Stimulated activated effector memory CD8-positive, alpha-beta T cell treated with anti-CD3 and anti-CD28 coated beads, Interleukin-12 subunit alpha, Interleukin-12 subunit beta, amount 100 ng/mL, for 72 hours (primary cell): ENCODE measurements at regions not wholly inside any gene's neighbourhood (a gene's known extent, or its start where the extent isn't known, plus 50 kb on each side); places are given as distances from the start of the nearest gene placed in this dataset.

ENCODE experiments used
- ATAC-seq: fragments of 150-1000 bp; cut with Tn5 transposase; 2 replicates; pipeline ENCODE4 v1.10.0; 2021
- DNase-seq, 2 donors: peaks; one replicate each; pipeline ENCODE4 v3.0.0; 2021 to 2022; ENCODE audit warnings: low spot score in 2 of 2
- H3K27ac Mint-ChIP-seq: one replicate; pipeline ENCODE4 v1.8.0; 2022; ENCODE audit warnings: mild to moderate bottlenecking, mixed read lengths
- H3K36me3 Mint-ChIP-seq: one replicate; pipeline ENCODE4 v1.8.0; 2022; ENCODE audit warnings: mild to moderate bottlenecking, mixed read lengths
- H3K4me1 Mint-ChIP-seq: one replicate; pipeline ENCODE4 v1.8.0; 2022; ENCODE audit warnings: mixed read lengths
- H3K4me3 Mint-ChIP-seq: one replicate; pipeline ENCODE4 v1.8.0; 2022; ENCODE audit warnings: mild to moderate bottlenecking, mixed read lengths
- H3K9me3 Mint-ChIP-seq: one replicate; pipeline ENCODE4 v1.8.0; 2022; ENCODE audit warnings: mixed read lengths

GRCh38 chrX:10893366-10893765 lies 217.8 kb upstream of the HCCS start:
- no peaks in the 10 kb centered on the region for H3K4me1 Mint-ChIP-seq
- DNase-seq (no peak), ATAC-seq (no peak)
- no peaks in the 10 kb centered on the region for H3K9me3 Mint-ChIP-seq
- no peak overlapping the region for H3K4me3 Mint-ChIP-seq
- H3K27ac Mint-ChIP-seq, result no peak overlapping the region
- H3K36me3 Mint-ChIP-seq, result no peaks in the 10 kb centered on the region

- no peaks in the 10 kb centered on the region for H3K4me1 Mint-ChIP-seq
Measured at GRCh38 chrX:10893976-10894375, 217.2 kb upstream of the HCCS start.

GRCh38 chrX:10897768-10898167 lies 213.4 kb upstream of the HCCS start:
- Mint-ChIP-seq H3K9me3 (peaks cover 3% of the 10 kb centered on the region), H3K4me1 (no peaks in the 10 kb centered on the region), H3K4me3 (no peak overlapping the region), H3K36me3 (no peaks in the 10 kb centered on the region), H3K27ac (no peak overlapping the region)
- ATAC-seq, result no peak
- DNase-seq, result no peak

More at GRCh38 chrX:10893976-10894375, 217.2 kb upstream of the HCCS start:
- DNase-seq, result no peak
- H3K36me3 Mint-ChIP-seq, result no peaks in the 10 kb centered on the region
- H3K9me3 Mint-ChIP-seq, result no peaks in the 10 kb centered on the region
- no peak for ATAC-seq
- no peak overlapping the region for H3K27ac Mint-ChIP-seq
- H3K4me3 Mint-ChIP-seq, result no peak overlapping the region

- H3K4me1 Mint-ChIP-seq, result no peaks in the 10 kb centered on the region
- no peak overlapping the region for H3K4me3 Mint-ChIP-seq
- DNase-seq (no peak), ATAC-seq (no peak)
- no peak overlapping the region for H3K27ac Mint-ChIP-seq
- peaks cover 10% of the 10 kb centered on the region for H3K9me3 Mint-ChIP-seq
- H3K36me3 Mint-ChIP-seq, result no peaks in the 10 kb centered on the region
Measured at GRCh38 chrX:10900585-10901289, 210.4 kb upstream of the HCCS start.

- Mint-ChIP-seq H3K36me3 (no peaks in the 10 kb centered on the region), H3K4me3 (no peak overlapping the region), H3K27ac (no peak overlapping the region), H3K4me1 (no peaks in the 10 kb centered on the region), H3K9me3 (peaks cover 10% of the 10 kb centered on the region)
- ATAC-seq (no peak), DNase-seq (no peak)
Measured at GRCh38 chrX:10901290-10901633, 209.9 kb upstream of the HCCS start.

GRCh38 chrX:10902001-10902400 lies 209.1 kb upstream of the HCCS start:
- Mint-ChIP-seq H3K36me3 (no peaks in the 10 kb centered on the region), H3K9me3 (peaks cover 10% of the 10 kb centered on the region), H3K4me1 (no peaks in the 10 kb centered on the region), H3K27ac (no peak overlapping the region), H3K4me3 (no peak overlapping the region)
- ATAC-seq, result no peak
- DNase-seq, result no peak

- Mint-ChIP-seq H3K27ac (no peak overlapping the region), H3K36me3 (no peaks in the 10 kb centered on the region), H3K4me1 (no peaks in the 10 kb centered on the region), H3K4me3 (no peak overlapping the region), H3K9me3 (peaks cover 10% of the 10 kb centered on the region)
- DNase-seq, result no peak
- ATAC-seq, result no peak
Measured at GRCh38 chrX:10903523-10903922, 207.6 kb upstream of the HCCS start.

GRCh38 chrX:10904220-10904619 lies 206.9 kb upstream of the HCCS start:
- H3K36me3 Mint-ChIP-seq, result no peaks in the 10 kb centered on the region
- H3K9me3 Mint-ChIP-seq, result peaks cover 10% of the 10 kb centered on the region
- ATAC-seq (no peak), DNase-seq (no peak)
- H3K27ac Mint-ChIP-seq, result no peak overlapping the region
- H3K4me3 Mint-ChIP-seq, result no peak overlapping the region
- no peaks in the 10 kb centered on the region for H3K4me1 Mint-ChIP-seq

- ATAC-seq (no peak), DNase-seq (no peak)
- Mint-ChIP-seq H3K27ac (no peak overlapping the region), H3K36me3 (no peaks in the 10 kb centered on the region), H3K4me3 (no peak overlapping the region), H3K9me3 (peaks cover 10% of the 10 kb centered on the region), H3K4me1 (no peaks in the 10 kb centered on the region)
Measured at GRCh38 chrX:10906866-10907265, 204.3 kb upstream of the HCCS start.

- Mint-ChIP-seq H3K4me1 (no peaks in the 10 kb centered on the region), H3K4me3 (no peak overlapping the region), H3K27ac (no peak overlapping the region), H3K36me3 (no peaks in the 10 kb centered on the region), H3K9me3 (peaks cover 9% of the 10 kb centered on the region)
- no peak for ATAC-seq
- DNase-seq, result no peak
Measured at GRCh38 chrX:10922159-10922558, 189.0 kb upstream of the HCCS start.

- DNase-seq (no peak), ATAC-seq (no peak)
- Mint-ChIP-seq H3K27ac (no peak overlapping the region), H3K4me1 (no peaks in the 10 kb centered on the region), H3K9me3 (peaks cover 8% of the 10 kb centered on the region), H3K4me3 (no peak overlapping the region), H3K36me3 (no peaks in the 10 kb centered on the region)
Measured at GRCh38 chrX:10922835-10923234, 188.3 kb upstream of the HCCS start.

GRCh38 chrX:10923466-10923865 lies 187.7 kb upstream of the HCCS start:
- no peak for ATAC-seq
- Mint-ChIP-seq H3K27ac (no peak overlapping the region), H3K9me3 (peaks cover 7% of the 10 kb centered on the region)

GRCh38 chrX:10926404-10926803 lies 184.7 kb upstream of the HCCS start:
- no peak overlapping the region for H3K4me3 Mint-ChIP-seq
- peaks cover 7% of the 10 kb centered on the region for H3K9me3 Mint-ChIP-seq
- no peaks in the 10 kb centered on the region for H3K4me1 Mint-ChIP-seq
- H3K27ac Mint-ChIP-seq, result no peak overlapping the region
- DNase-seq (no peak), ATAC-seq (no peak)
- H3K36me3 Mint-ChIP-seq, result no peaks in the 10 kb centered on the region

More at GRCh38 chrX:10923466-10923865, 187.7 kb upstream of the HCCS start:
- H3K4me3 Mint-ChIP-seq, result no peak overlapping the region
- DNase-seq, result no peak
- no peaks in the 10 kb centered on the region for H3K4me1 Mint-ChIP-seq
- H3K36me3 Mint-ChIP-seq, result no peaks in the 10 kb centered on the region

- DNase-seq, result no peak
- H3K4me3 Mint-ChIP-seq, result no peak overlapping the region
- no peaks in the 10 kb centered on the region for H3K4me1 Mint-ChIP-seq
- no peaks in the 10 kb centered on the region for H3K36me3 Mint-ChIP-seq
- no peak for ATAC-seq
- H3K9me3 Mint-ChIP-seq, result peaks cover 7% of the 10 kb centered on the region
- no peak overlapping the region for H3K27ac Mint-ChIP-seq
Measured at GRCh38 chrX:10926891-10927290, 184.2 kb upstream of the HCCS start.

GRCh38 chrX:10929747-10930146 lies 181.4 kb upstream of the HCCS start:
- no peaks in the 10 kb centered on the region for H3K4me1 Mint-ChIP-seq
- H3K9me3 Mint-ChIP-seq, result peaks cover 7% of the 10 kb centered on the region
- H3K27ac Mint-ChIP-seq, result no peak overlapping the region
- no peak for DNase-seq
- H3K36me3 Mint-ChIP-seq, result no peaks in the 10 kb centered on the region
- no peak for ATAC-seq
- no peak overlapping the region for H3K4me3 Mint-ChIP-seq

GRCh38 chrX:10930151-10930550 lies 181.0 kb upstream of the HCCS start:
- Mint-ChIP-seq H3K9me3 (peaks cover 10% of the 10 kb centered on the region), H3K36me3 (no peaks in the 10 kb centered on the region), H3K4me3 (no peak overlapping the region), H3K27ac (no peak overlapping the region), H3K4me1 (no peaks in the 10 kb centered on the region)
- DNase-seq (no peak), ATAC-seq (no peak)

- H3K9me3 Mint-ChIP-seq, result peaks cover 12% of the 10 kb centered on the region
- H3K27ac Mint-ChIP-seq, result no peak overlapping the region
- ATAC-seq, result no peak
Measured at GRCh38 chrX:10931976-10932375, 179.2 kb upstream of the HCCS start.

More at GRCh38 chrX:10931976-10932375, 179.2 kb upstream of the HCCS start:
- H3K4me3 Mint-ChIP-seq, result no peak overlapping the region
- no peaks in the 10 kb centered on the region for H3K36me3 Mint-ChIP-seq
- no peaks in the 10 kb centered on the region for H3K4me1 Mint-ChIP-seq
- DNase-seq, result no peak
